ENCODE measurements at regions not wholly inside any gene's neighbourhood (a gene's known extent, or its start where the extent isn't known, plus 50 kb on each side); places are given as distances from the start of the nearest gene placed in this dataset.

DNA sequence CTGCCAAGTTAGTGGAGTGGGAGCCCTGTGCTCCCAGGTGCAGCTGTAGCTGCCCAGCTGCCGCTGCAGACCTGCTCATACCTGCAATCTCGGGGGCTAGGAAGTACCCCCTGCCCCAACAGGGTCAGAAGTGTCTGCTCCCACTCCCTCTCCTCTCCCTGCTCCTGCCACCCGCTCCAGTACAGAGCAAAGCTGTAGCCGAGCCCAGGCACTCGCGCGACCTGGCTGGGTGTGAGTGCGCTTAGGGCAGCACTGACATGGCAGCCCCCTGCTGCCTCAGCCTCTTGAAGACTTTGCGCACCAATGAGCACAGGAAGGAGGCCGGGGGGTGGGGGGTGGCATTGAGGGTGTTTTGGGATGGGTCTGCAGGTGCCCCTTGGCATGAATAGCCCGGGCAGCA is 1951.4 kb downstream of the SUCLG1 start:
- TF ChIP-seq YY1 (IDR thresholded peaks at IDR 0.05; ENCODE audit: insufficient read depth, insufficient read length) (no peak), ZNF274 (IDR thresholded peaks at IDR 0.05; ENCODE audit: low read depth, low read length) (no peak)

Measured in NT2/D1 (cell line).